SK-N-SH (cell line): ENCODE measurements at regions not wholly inside any gene's neighbourhood (a gene's known extent, or its start where the extent isn't known, plus 50 kb on each side); places are given as distances from the start of the nearest gene placed in this dataset.

Source experiments
- CTCF ChIA-PET: fragments of 300-600, 350-600 bp; formaldehyde crosslinking; extraction: SDS; loops from one replicate; lab custom pipeline; 2021; lab: Yijun Ruan, JAX
- POLR2A ChIA-PET: fragments of 350-600 bp; sonication (Branson Sonifier 250); formaldehyde crosslinking; extraction: SDS; loops from one replicate; lab custom pipeline; 2020; ENCODE audit warnings: antibody characterized with exemption, inconsistent platforms; lab: Yijun Ruan, JAX
- DNase-seq: peaks from one replicate; pipeline ENCODE4 v3.0.0; 2012
- H2AFZ ChIP-seq: fragments of 200-600 bp; sonication (generic); 2 replicates; pipeline ENCODE4 v1.8.1; 2016; ENCODE audit warnings: antibody characterized with exemption, mild to moderate bottlenecking, low read depth
- H3F3A ChIP-seq: fragments of 200-600 bp; sonication (generic); replicated peaks from 2 replicates; pipeline ENCODE3; 2016; ENCODE audit warnings: antibody characterized with exemption, mild to moderate bottlenecking; ENCODE audit not compliant: insufficient read depth
- H3K27ac ChIP-seq, 2 experiments: fragments of 200-500 bp in 1 of 2; fragments of 200-600 bp in 1 of 2; sonication (Bioruptor generic) in 1 of 2; sonication (generic), shearing (Covaris generic) in 1 of 2; 2 replicates each; pipeline versions ENCODE4 v1.5.1 to v1.6.1; 2014 to 2016; ENCODE audit warnings: low read depth in 2 of 2, inconsistent platforms in 1 of 2, low read length in 1 of 2, mild to moderate bottlenecking in 1 of 2, mixed read lengths in 1 of 2
- H3K27me3 ChIP-seq: fragments of 200-600 bp; sonication (generic), shearing (Covaris generic); 2 replicates; pipeline ENCODE4 v1.6.1; 2016; ENCODE audit warnings: mixed run types; ENCODE audit not compliant: insufficient read depth
- H3K36me3 ChIP-seq, 2 experiments: fragments of 200-500 bp in 1 of 2; fragments of 200-600 bp in 1 of 2; sonication (Bioruptor generic) in 1 of 2; sonication (generic) in 1 of 2; replicated peaks in 1 of 2; 2 replicates each; pipeline versions ENCODE3 to v1.5.1; 2014 to 2016; ENCODE audit warnings: low read length in 1 of 2, mild to moderate bottlenecking in 1 of 2; ENCODE audit not compliant: insufficient read depth in 2 of 2, control insufficient read depth in 1 of 2
- H3K4me1 ChIP-seq, 2 experiments: fragments of 200-500 bp in 1 of 2; fragments of 200-600 bp in 1 of 2; sonication (Bioruptor generic) in 1 of 2; sonication (generic), shearing (Covaris generic) in 1 of 2; 2 replicates each; pipeline versions ENCODE4 v1.5.1 to v1.6.1; 2014 to 2016; ENCODE audit warnings: low read depth in 1 of 2, low read length in 1 of 2, mixed run types in 1 of 2; ENCODE audit not compliant: insufficient read depth in 2 of 2, control insufficient read depth in 1 of 2
- H3K4me2 ChIP-seq: fragments of 200-600 bp; sonication (generic), shearing (Covaris generic); 2 replicates; pipeline ENCODE4 v1.6.1; 2017; ENCODE audit warnings: mixed run types
- H3K4me3 ChIP-seq, 2 experiments: fragments of 200-500 bp in 1 of 2; fragments of 200-600 bp in 1 of 2; sonication (Bioruptor generic) in 1 of 2; sonication (generic), shearing (Covaris generic) in 1 of 2; 2 replicates each; pipeline versions ENCODE4 v1.5.1 to v1.8.1; 2014 to 2016; ENCODE audit warnings: low read depth in 2 of 2, inconsistent platforms in 1 of 2, low read length in 1 of 2, mild to moderate bottlenecking in 1 of 2, mixed read lengths in 1 of 2, moderate library complexity in 1 of 2
- H3K79me2 ChIP-seq: fragments of 200-600 bp; sonication (generic); 2 replicates; pipeline ENCODE4 v1.8.1; 2017; ENCODE audit warnings: mild to moderate bottlenecking; ENCODE audit not compliant: insufficient read depth
- H3K9ac ChIP-seq: fragments of 200-600 bp; sonication (generic); 2 replicates; pipeline ENCODE4 v1.6.1; 2017; ENCODE audit warnings: mixed run types
- H3K9me2 ChIP-seq: fragments of 200-600 bp; sonication (generic); 2 replicates; pipeline ENCODE4 v1.6.1; 2017; ENCODE audit warnings: mixed run types
- H3K9me3 ChIP-seq: fragments of 200-600 bp; sonication (generic); 2 replicates; pipeline ENCODE4 v1.6.1; 2017; ENCODE audit warnings: mixed run types, mild to moderate bottlenecking, moderate library complexity
- H4K20me1 ChIP-seq: fragments of 200-600 bp; sonication (generic); 2 replicates; pipeline ENCODE4 v1.6.1; 2017; ENCODE audit warnings: mild to moderate bottlenecking, mixed run types; ENCODE audit not compliant: insufficient read depth
- EP300 ChIP-seq, 2 experiments: IDR thresholded peaks; 2 replicates each; pipeline versions ENCODE4 v1.4.0 to v1.6.1; 2012; ENCODE audit warnings: borderline replicate concordance in 1 of 2, low read depth in 1 of 2, low read length in 1 of 2
- FOSL2 ChIP-seq: IDR thresholded peaks from 2 replicates; pipeline ENCODE4 v1.4.0; 2012; ENCODE audit warnings: low read depth, mild to moderate bottlenecking, moderate library complexity, borderline replicate concordance
- FOXJ3 ChIP-seq: sonication (generic); formaldehyde crosslinking; IDR thresholded peaks from 2 replicates; pipeline ENCODE4 v1.5.1; 2020; ENCODE audit warnings: mild to moderate bottlenecking, missing genetic modification reagents
- GABPA ChIP-seq: IDR thresholded peaks from 2 replicates; pipeline ENCODE4 v1.4.0; 2012; ENCODE audit warnings: low read depth, mild to moderate bottlenecking
- GATA2 ChIP-seq: sonication (generic); formaldehyde crosslinking; IDR thresholded peaks from 2 replicates; pipeline ENCODE4 v1.5.0; 2020; ENCODE audit warnings: mild to moderate bottlenecking, missing genetic modification reagents
- MEF2A ChIP-seq: IDR thresholded peaks from 2 replicates; pipeline ENCODE4 v1.4.0; 2012; ENCODE audit warnings: low read depth, borderline replicate concordance
- NFIC ChIP-seq: IDR thresholded peaks from 2 replicates; pipeline ENCODE4 v1.4.0; 2012; ENCODE audit warnings: borderline replicate concordance
- NRF1 ChIP-seq: IDR thresholded peaks from 2 replicates; pipeline ENCODE4 v1.6.1; 2012; ENCODE audit warnings: low read depth, mild to moderate bottlenecking, low read length
- POLR2AphosphoS5 ChIP-seq: IDR thresholded peaks from 2 replicates; pipeline ENCODE4 v1.6.1; 2012; ENCODE audit warnings: low read depth, low read length
- RCOR1 ChIP-seq: fragments of 150-350 bp; IDR thresholded peaks from 2 replicates; pipeline ENCODE4 v1.6.1; 2017; ENCODE audit warnings: antibody characterized with exemption, low read length
- REST ChIP-seq: IDR thresholded peaks from 2 replicates; pipeline ENCODE4 v1.6.1; 2012; ENCODE audit warnings: mild to moderate bottlenecking, low read depth, low read length, moderate library complexity
- SIN3A ChIP-seq: IDR thresholded peaks from 2 replicates; pipeline ENCODE4 v1.6.1; 2012; ENCODE audit warnings: low read depth, mild to moderate bottlenecking, low read length, moderate library complexity, borderline replicate concordance
- YY1 ChIP-seq: IDR thresholded peaks from 2 replicates; pipeline ENCODE4 v1.4.0; 2012; ENCODE audit warnings: low read depth, mild to moderate bottlenecking
- ZBTB33 ChIP-seq: IDR thresholded peaks from 2 replicates; pipeline ENCODE4 v1.4.0; 2012; ENCODE audit warnings: low read depth, borderline replicate concordance
- WGBS: methylation state at CpG from one replicate; pipeline ENCODE4 v1.1.6; 2017; ENCODE audit warnings: low lambda C conversion rate; 5-methylcytosine and 5-hydroxymethylcytosine counted together
- TF ChIP-seq, protein P1 (sequence below): fragments of 150-350 bp; IDR thresholded peaks from 2 replicates; pipeline ENCODE4 v1.6.1; 2016; ENCODE audit warnings: mild to moderate bottlenecking, low read depth, low read length

GRCh38 chr3:31255007-31255581 lies 277.6 kb upstream of the STT3B start:
- Histone ChIP-seq H3K9me2 (no peaks in the 10 kb centered on the region), H3K79me2 (no peaks in the 10 kb centered on the region), H3K4me2 (no peak overlapping the region), H3K36me3 (no peaks in the 10 kb centered on the region), H3K27me3 (no peaks in the 10 kb centered on the region), H3F3A (no peaks in the 10 kb centered on the region), H4K20me1 (no peaks in the 10 kb centered on the region), H2AFZ (no peak overlapping the region), H3K27ac (no peak overlapping the region), H3K9ac (no peak overlapping the region), H3K4me1 (no peaks in the 10 kb centered on the region), H3K4me3 (no peak overlapping the region), H3K9me3 (no peaks in the 10 kb centered on the region)
- POLR2A ChIA-PET, result no interaction called here
- CTCF ChIA-PET, result no interaction called here
- TF ChIP-seq REST (no peak), SIN3A (no peak), EP300 (IDR thresholded peaks at IDR 0.05; ENCODE audit: borderline replicate concordance in 1 of 2, low read depth in 1 of 2, low read length in 1 of 2) (no peak), RCOR1 (no peak), GATA2 (no peak), YY1 (no peak), MEF2A (no peak), FOSL2 (no peak), NRF1 (no peak), FOXJ3 (CRISPR knock-in tag) (no peak), NFIC (no peak)
- TF ChIP-seq, protein P1, sequence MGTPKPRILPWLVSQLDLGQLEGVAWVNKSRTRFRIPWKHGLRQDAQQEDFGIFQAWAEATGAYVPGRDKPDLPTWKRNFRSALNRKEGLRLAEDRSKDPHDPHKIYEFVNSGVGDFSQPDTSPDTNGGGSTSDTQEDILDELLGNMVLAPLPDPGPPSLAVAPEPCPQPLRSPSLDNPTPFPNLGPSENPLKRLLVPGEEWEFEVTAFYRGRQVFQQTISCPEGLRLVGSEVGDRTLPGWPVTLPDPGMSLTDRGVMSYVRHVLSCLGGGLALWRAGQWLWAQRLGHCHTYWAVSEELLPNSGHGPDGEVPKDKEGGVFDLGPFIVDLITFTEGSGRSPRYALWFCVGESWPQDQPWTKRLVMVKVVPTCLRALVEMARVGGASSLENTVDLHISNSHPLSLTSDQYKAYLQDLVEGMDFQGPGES, result no peak
- no peak for DNase-seq
- WGBS, result 17% methylated on average over 2 of the region's 2 CpGs

DNA sequence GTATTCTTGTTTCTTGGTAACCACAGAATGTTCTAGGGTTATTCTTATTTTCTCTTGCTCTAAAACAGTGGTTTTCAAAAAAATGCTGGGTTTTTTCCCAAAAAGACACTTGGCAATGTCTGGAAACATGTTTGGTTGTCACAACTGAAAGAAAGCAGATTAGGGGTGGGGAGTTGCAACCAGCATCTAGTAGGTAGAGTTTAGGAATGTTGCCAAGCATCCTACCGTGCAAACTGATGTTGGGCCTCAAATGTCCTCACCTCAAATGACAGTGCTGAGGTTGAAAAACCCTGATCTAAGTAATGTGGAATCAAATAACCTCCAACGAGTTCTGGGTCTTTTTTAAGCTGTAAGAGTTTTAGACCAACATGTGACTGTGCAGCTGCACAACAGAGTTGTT lies 270.5 kb upstream of the STT3B start:
- POLR2A ChIA-PET, result no interaction called here
- Histone ChIP-seq H4K20me1 (no peaks in the 10 kb centered on the region), H3K79me2 (no peaks in the 10 kb centered on the region), H3K4me1 (no peaks in the 10 kb centered on the region), H3K9me3 (no peaks in the 10 kb centered on the region), H3K4me2 (no peak overlapping the region), H3K27me3 (no peaks in the 10 kb centered on the region), H3K9ac (no peak overlapping the region), H3K4me3 (no peak overlapping the region), H3K36me3 (no peaks in the 10 kb centered on the region), H2AFZ (no peak overlapping the region), H3F3A (no peaks in the 10 kb centered on the region), H3K9me2 (no peaks in the 10 kb centered on the region), H3K27ac (no peak overlapping the region)
- TF ChIP-seq POLR2AphosphoS5 (no peak), ZBTB33 (no peak), GATA2 (no peak), GABPA (no peak)
- CTCF ChIA-PET, result no interaction called here
- DNase-seq, result no peak
- 25% methylated on average over 2 of the region's 2 CpGs for WGBS
